ENCODE measurements at regions not wholly inside any gene's neighbourhood (a gene's known extent, or its start where the extent isn't known, plus 50 kb on each side); places are given as distances from the start of the nearest gene placed in this dataset.

DNA sequence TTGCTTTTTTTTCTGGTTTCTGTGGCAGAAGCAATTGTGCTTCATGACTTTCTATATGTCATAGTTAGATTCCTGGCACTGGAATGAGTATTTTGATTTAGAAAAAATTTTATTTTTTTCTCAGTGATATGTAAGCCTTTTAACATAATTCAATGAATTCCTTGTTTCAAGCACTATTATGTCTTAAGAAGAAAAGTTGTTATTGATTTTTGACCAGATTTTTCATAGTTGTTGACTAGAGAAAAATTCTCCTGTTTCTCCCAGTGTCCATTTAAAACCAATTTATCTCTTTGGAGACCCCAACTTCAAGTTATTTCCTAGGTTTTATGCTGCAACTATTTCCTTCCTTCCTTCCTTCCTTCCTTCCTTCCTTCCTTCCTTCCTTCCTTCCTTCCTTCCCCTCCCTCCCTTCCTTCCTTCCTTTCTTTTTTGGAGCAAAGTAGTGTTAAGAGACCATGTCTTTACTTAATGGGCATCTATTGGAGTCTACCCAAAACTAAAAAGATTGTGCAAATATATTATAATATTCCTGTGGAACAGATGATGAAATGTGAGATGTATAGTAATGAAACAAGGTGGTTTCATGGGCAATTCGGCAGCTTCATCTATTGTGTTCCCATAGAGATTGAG, 346.9 kb downstream of the RNF144B start:
- intact Hi-C loops (cut with DNase I): no loop called here
- DNase-seq (ENCODE audit: low spot score): no peak

DNA sequence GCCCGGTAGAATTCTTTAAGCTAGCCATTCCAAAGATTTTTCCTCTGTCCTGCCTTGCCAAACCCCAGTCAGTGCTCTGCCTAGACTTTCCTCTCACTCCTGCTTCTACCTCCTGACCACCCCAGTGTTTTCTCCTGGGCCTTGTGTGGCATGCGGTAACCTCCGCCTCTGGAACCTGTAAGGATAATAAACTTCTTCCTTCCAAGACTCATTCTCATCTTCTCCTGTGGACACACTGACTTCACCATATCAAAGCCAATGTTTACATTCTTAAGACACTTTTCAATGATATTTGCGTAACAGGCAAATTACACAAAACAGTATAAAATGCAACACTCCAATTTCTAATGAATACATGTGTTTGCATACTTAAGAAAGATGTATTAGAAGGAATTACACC, 354.6 kb downstream of the RNF144B start:
- intact Hi-C loops (cut with DNase I): loop anchor here in 1 of 2 donors (10.0 kb wide), 1 partner anchor 1113 kb away; no protein-coding TSS in a partner anchor
- no peak for DNase-seq (ENCODE audit: low spot score)

DNA sequence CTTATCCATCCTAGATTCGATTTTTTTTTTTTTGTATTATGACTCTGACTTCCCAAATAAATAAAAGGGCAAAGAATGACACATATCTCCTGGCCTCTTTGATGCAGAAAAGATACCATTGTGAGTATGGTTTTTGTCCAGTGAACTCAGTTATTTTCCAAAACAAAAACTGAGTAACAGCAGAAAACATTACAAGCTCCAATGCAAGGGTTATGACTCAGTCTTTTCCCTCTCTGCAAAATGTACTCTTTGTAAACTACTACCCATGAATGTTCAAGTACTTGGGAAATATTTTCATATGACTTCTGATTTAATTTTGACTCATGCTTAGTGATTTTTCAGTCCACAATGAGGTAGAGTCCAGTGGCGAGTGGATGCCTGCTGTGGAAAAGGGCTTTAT, 355.3 kb downstream of the RNF144B start:
- DNase-seq (ENCODE audit: low spot score): no peak
- intact Hi-C loops (cut with DNase I): loop anchor here in 1 of 2 donors (10.0 kb wide), 1 partner anchor 1112 kb away; no protein-coding TSS in a partner anchor

DNA sequence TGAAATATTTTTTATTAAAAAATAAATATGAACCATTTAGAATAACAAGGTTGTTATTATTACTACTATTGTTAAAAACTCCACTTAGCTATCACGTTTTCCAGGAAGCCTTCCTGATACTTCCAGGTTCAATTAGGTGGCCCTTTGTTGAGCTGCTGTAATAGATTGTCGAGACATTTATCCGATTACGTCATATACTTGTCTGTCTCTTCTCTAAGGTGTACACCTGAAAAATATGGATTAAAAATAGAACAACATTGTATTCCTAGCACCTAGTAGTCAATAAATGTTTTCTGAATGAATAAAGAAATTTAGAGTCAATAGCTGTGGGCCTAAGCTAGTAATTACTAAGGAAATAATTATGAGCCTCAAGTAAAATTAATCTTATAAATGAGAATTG, 359.6 kb downstream of the RNF144B start:
- intact Hi-C loops (cut with DNase I): loop anchor here in 1 of 2 donors (10.0 kb wide), 1 partner anchor 1108 kb away; no protein-coding TSS in a partner anchor
- no peak for DNase-seq (ENCODE audit: low spot score)

DNA sequence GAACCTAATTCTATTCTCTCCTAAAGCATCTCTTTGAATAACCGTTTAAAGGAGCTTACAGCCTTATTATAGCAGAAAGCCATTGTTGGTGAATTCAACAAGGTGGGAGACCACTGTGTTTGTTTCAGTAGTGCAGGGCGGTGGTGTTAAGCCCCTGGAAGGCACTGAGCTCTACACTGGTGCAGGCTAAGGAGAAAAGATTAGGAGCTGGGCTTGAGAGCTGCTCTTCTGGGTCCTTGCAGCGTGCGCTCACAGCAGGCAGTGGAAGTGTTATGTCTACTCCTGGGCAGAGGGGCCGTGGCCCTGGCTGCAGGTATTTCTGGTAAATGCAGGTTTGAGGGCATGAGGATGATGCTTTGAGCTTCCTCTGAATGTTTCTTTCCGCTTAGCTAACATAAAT, 361.2 kb downstream of the RNF144B start:
- no peak for DNase-seq (ENCODE audit: low spot score)
- intact Hi-C loops (cut with DNase I): loop anchor here in 1 of 2 donors (10.0 kb wide), 1 partner anchor 1106 kb away; no protein-coding TSS in a partner anchor

DNA sequence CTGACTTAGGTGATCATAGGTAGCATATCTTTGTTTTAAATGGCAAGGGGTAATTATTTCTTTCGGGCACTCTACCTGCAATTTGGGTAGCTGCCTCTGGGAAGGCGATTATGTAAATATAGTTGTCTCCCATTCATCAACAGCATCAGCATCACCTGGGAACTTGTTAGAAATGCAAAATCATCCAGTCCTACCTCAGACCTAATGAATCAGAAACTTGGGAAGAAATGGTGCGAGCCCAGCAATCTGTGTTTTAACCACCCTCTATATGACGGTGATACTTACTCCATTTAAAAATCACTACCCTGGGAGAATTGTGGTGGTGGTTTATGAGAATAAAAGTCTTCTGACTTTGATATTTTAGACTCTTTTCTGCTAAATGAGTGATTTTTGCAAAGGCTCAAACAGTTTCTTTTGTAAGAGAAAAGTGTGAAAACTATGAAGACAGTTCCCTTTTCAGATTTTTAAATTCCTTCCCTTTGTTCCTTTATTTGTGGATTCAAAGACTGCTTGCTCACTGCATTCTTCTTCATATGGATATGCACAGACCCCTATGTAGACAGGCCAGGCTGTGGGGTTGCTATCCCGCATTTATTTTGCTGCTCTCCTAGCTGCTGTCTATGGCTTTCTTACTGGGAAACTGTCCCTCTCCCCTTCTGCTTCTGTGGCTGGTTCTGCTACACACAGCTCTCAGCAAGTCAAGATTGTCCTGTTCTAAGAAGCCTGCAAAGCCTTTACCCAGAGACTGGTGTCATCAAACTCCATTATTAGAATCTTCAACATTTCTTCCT, 365.3 kb downstream of the RNF144B start:
- no peak for DNase-seq (ENCODE audit: low spot score)
- intact Hi-C loops (cut with DNase I): no loop called here

DNA sequence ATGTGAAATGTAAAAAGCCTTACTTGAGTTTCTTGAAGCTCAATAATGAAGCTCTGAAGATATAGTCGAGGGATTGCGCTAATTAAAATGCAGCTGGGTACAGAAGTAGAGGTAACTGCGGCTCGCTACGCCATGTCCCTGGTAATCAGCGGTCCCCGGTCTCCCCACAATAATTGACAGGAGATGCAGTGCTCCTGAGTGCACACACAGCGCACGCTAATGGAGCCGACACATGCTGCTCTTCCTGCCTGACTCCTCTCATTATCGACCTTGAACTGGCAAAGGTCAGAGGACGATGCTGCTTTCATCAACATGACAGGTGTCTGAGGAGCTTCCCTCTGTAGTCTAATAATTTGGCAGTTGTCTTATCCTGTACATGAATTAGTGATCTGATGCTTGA, 365.9 kb downstream of the RNF144B start:
- intact Hi-C loops (cut with DNase I): no loop called here
- no peak for DNase-seq (ENCODE audit: low spot score)

DNA sequence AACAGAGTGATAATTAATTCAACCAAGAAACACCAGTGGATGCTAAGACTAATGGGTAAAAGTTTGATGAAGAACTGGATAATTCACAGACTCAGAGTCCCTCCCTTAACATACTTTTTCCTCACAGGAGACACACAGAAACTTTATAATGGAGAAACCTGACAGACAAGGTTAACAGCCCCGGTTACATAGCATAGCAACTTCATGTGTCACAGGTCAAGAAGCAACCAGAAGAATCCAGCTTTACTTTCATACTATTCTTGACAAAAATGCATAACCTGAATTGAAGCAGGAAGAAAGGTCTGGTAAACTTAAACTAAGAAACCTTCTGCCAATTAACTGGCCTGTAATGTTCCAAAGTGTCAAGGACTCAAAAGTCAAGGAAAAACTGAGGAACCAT, 375.9 kb downstream of the RNF144B start:
- no peak for DNase-seq (ENCODE audit: low spot score)
- intact Hi-C loops (cut with DNase I): no loop called here

DNA sequence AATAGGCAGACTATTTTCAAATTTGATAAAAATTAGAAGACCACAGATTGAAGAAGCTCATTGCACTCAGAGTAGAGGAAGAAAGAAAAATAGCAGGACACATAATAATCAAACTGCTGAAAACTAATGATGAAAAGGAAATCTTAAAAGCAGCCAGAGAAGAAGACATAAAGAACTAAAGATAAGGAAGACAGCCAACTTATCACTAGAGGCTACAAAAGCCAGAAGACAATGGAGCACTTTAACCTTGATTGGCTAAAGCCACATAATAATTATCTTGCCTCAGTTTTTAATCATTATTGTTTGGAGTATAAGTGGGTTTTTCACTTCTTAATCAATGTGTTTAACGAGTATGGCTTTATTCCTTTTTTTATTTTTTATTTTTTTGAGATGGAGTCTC, 397.6 kb downstream of the RNF144B start:
- DNase-seq (ENCODE audit: low spot score): no peak
- intact Hi-C loops (cut with DNase I): no loop called here

DNA sequence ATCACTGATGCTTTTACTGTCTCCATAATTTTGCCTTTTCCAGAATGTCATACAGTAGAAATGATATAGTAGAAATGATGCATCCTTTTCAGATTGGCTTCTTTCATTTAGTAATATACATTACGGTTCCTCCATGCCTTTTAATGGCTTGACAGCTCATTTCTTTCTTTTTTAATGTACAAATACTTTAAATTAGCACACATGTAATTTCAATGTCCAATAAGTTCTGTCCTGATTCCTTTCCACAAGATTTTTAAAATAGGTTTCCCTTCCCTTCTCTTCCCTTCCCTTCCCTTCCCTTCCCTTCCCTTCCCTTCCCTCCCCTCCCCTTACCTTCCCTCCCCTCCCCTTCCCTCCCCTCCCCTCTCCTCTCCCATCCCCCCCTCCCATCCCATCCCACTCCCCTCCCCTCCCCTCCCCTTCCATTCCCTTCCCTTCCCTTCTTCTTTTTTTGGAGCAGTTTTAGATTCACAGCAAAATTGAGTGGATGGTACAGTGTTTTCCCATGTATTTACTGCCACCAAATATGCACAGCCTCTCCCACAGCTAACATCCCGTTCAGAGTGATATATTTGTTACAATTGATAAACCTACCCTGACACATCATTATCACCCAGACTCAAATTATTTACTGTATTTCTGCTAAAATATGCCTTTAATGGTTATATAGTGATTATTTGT, 398.8 kb downstream of the RNF144B start:
- no peak for DNase-seq (ENCODE audit: low spot score)
- intact Hi-C loops (cut with DNase I): no loop called here

DNA sequence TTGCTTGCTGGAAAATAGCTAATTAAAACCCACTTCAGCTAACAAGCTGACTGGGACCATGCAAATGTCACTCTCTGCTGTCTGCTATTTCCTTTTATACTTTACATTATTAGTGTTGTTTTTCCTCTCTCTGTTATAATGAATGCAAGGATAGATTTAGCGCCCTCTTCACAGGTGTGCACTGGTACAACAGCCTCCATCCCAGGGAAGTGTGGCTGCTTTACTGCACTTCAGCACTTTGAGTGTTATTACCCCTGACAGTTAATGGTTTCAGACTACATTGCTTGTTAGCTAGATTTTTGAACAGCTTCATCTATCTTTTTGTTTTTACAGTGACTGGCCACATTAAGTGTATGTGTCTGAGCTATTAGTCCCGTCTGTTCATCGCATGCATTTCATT, 405.7 kb downstream of the RNF144B start:
- intact Hi-C loops (cut with DNase I): no loop called here
- no peak for DNase-seq (ENCODE audit: low spot score)

DNA sequence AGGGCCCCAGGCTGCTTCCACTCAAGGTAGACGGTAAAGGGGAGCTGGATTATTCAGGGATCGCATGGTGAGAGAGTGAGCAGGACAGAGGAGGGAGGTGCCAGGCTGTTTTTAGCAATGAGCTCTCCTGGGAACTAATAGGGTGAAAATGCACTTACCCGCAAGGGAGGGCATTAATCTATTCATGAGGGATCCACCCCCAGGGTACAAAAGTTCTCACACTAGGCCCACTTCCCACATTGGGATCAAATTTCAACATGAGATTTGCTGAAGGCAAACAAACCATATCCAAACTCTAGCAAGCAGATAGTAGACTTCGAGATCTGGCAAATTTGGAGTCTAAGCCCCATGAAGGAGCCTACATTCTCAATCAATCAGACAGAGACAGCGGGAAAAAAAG, 408.6 kb downstream of the RNF144B start:
- no peak for DNase-seq (ENCODE audit: low spot score)
- intact Hi-C loops (cut with DNase I): no loop called here

DNA sequence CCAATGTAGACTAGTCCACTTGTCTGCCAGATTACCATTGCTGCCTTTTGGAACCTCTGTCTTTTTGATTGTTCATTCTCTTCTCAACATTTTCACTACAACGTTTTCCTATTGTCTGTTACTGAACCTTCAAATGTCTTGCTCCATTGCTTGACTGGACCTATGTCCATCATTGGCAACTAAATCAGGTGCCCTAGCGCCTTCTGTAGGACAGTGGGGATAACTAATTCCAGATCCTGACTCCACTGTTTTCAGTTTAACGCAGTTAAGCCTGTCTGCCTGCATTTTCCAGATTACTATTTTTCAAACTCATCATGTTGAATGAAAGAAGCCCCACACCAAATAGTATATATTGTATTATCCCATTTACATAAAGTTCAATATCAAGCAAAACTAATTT, 433.6 kb downstream of the RNF144B start:
- intact Hi-C loops (cut with DNase I): no loop called here
- no peak for DNase-seq (ENCODE audit: low spot score)

DNA sequence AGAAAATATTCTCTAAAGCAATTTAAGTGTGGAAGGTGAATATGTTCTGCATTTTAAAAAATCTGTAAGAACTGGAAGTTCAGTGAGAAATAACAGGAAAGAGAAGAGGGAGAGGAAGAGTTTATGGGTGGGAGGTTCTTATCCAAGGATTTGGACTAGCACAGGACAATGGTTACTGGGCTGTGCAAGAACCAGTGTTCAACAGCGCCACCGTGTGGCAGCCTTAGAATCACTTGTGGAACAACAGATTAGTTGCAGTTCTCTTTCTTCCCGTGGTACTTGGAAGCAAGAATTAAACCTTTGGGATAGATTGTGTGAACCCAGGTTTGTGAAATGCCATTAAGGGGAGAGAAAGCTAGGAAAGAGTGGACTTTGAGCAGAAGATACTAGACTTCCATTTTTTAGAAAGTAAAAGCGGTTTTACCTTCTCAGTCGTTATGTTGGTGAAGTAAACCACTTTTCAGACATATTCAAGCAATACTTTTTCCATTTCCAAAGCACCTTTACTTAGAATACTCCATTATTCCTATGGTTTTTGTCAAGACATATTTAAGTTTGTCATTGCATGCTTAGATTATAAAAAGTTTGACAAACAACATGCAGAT, 436.7 kb downstream of the RNF144B start:
- intact Hi-C loops (cut with DNase I): no loop called here
- no peak for DNase-seq (ENCODE audit: low spot score)

DNA sequence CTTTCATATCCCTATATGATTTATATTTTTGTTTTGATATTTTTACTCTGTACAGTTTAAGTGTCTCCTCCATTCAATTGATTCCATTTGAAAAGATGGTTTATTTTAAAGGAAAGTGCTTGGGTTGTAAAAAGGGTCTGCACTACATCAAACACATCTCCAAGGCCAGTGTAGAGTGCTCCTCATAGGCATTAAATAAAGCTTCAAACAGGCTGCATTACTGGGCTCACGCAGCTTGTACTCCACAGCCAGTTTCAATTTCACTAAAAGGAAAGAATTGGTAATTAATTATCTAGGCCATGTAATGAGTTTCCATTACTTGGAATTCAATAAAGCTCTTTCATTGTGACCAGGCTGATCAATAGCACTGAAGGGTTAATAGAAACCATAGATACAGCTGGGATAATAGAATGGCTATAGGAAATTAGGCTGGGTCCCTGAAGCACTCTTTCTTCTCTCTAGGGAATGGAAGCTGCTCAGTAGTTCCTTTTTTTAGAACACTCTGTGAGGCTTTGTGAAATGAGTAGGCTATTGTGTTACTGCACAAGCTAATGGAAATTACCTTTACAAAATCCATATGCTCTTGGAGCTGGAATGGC, 442.2 kb downstream of the RNF144B start:
- DNase-seq (ENCODE audit: low spot score): no peak
- intact Hi-C loops (cut with DNase I): no loop called here

DNA sequence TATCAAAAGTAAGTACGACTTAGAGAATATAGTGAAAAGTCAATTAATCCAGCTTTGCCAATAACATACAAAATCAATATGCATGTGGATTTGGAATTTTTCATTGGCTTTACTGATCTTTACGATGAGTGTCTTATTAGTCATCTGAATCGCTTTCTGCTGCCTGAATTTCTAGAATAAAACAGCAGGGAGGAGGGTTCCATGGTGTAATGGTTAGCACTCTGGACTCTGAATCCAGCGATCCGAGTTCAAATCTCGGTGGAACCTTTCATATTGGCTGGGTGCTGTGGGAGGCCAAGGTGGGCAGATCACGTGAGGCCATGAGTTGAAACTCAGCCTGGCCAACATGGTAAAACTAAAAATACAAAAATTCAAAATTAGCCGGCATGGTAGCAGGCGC, 448.8 kb downstream of the RNF144B start:
- no peak for DNase-seq (ENCODE audit: low spot score)
- intact Hi-C loops (cut with DNase I): no loop called here

DNA sequence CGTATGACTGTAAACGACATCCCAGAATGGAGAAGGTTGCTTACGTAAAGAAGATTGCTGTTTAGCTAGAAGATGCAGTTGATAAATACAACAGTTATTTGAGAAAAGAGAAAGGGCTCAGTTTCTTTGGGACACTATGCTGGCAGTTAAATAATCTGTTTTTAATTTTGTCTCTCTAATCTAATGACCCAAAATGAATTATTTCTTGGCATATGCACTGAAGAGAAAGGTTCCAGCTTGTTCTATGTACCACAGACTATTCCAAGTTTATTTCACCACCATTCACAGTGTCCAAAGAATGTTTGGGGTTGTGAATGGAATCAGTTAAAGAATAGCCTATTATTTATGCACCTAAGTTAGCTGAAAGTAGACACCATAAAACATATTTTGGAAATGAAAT, 449.9 kb downstream of the RNF144B start:
- no peak for DNase-seq (ENCODE audit: low spot score)
- intact Hi-C loops (cut with DNase I): no loop called here

DNA sequence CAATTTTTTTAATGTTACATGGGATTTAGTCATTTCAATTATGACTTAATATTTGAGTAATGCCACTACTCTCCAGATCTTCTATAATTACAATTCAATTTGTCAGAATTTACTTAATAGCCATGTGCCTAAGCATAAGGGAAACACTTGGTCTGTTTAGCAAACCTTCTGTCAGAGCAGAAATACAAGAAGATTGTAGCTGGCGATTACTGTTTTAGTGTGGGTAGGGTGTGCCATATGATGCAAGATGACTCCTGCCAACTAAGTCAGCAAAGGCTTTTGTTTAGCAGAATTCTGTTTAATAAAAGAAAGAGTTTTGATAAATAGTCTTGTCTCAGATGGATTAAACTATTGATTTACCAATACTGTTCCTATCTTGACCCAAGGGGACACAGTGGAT, 455.4 kb downstream of the RNF144B start:
- DNase-seq (ENCODE audit: low spot score): no peak
- intact Hi-C loops (cut with DNase I): no loop called here

DNA sequence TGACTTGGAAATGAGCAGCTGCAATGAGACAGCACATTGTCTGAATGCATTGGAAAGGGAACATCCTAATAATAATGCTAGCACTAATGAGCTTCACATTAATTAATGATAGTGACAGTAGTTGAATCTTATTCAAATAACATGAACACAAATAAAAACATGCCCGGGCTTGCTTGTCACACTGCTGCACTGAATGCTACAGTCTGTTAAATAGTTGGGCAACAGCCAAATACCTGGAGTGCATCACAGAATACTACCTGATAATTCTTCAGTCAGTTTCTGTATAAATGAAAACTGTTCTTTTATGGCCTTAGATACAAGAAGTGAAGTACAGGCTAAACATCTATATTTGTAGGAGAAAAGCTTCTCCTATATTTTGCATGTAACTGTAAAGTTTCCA, 458.7 kb downstream of the RNF144B start:
- DNase-seq (ENCODE audit: low spot score): no peak
- intact Hi-C loops (cut with DNase I): no loop called here

DNA sequence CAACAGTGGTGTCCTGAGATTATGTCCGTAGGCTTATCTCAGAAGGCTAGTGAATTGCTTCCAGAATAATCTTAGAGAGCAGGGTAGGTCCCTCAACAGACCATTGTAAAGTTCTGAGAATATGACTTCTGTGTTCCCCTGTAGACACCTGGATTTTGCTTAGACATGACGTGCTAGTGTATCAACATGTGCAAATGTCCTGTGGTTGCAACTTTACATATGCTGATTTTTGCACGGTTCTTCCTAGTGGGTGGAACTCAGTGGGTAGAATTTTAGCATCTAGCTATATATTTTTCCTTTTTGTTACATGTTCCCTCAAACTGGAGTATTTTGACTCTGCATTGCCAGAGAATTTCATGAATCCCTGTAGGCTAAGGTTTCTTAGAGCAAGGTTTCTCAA, 459.2 kb downstream of the RNF144B start:
- intact Hi-C loops (cut with DNase I): no loop called here
- no peak for DNase-seq (ENCODE audit: low spot score)

Measured in posterior vena cava (tissue), 2 donors.